Loucy (cell line): ENCODE measurements at regions not wholly inside any gene's neighbourhood (a gene's known extent, or its start where the extent isn't known, plus 50 kb on each side); places are given as distances from the start of the nearest gene placed in this dataset.

ENCODE experiments used
- H2AFZ ChIP-seq: fragments of 200-600 bp; sonication (generic); 2 replicates; pipeline ENCODE4 v1.6.0; 2016; ENCODE audit warnings: antibody characterized with exemption, mild to moderate bottlenecking, low read length, moderate library complexity
- H3F3A ChIP-seq: fragments of 200-600 bp; 2 replicates; pipeline ENCODE4 v1.6.0; 2016; ENCODE audit warnings: antibody characterized with exemption, low read depth, mild to moderate bottlenecking
- H3K27me3 ChIP-seq: fragments of 200-600 bp; sonication (generic); 2 replicates; pipeline ENCODE4 v1.6.1; 2014; ENCODE audit warnings: low read length, mild to moderate bottlenecking; ENCODE audit not compliant: insufficient read depth, poor library complexity, severe bottlenecking
- H3K36me3 ChIP-seq: fragments of 200-600 bp; sonication (generic); 2 replicates; pipeline ENCODE4 v1.6.1; 2016; ENCODE audit warnings: low read length; ENCODE audit not compliant: insufficient read depth
- H3K4me1 ChIP-seq: fragments of 200-600 bp; sonication (generic); 2 replicates; pipeline ENCODE4 v1.5.1; 2014; ENCODE audit warnings: low read length, mild to moderate bottlenecking; ENCODE audit not compliant: insufficient read depth, poor library complexity, severe bottlenecking
- H3K4me2 ChIP-seq: fragments of 200-600 bp; sonication (generic); 2 replicates; pipeline ENCODE4 v1.6.0; 2014; ENCODE audit warnings: antibody characterized with exemption, low read length, low read depth, mild to moderate bottlenecking; ENCODE audit not compliant: poor library complexity, severe bottlenecking
- H3K4me3 ChIP-seq: fragments of 200-600 bp; sonication (generic); 2 replicates; pipeline ENCODE4 v1.5.1; 2014; ENCODE audit warnings: low read length, mild to moderate bottlenecking, mixed read lengths; ENCODE audit not compliant: poor library complexity, severe bottlenecking
- H3K79me2 ChIP-seq: fragments of 200-600 bp; sonication (generic); 2 replicates; pipeline ENCODE4 v1.6.1; 2014; ENCODE audit warnings: low read length; ENCODE audit not compliant: insufficient read depth
- H3K9ac ChIP-seq: fragments of 200-600 bp; sonication (generic); 2 replicates; pipeline ENCODE4 v1.6.0; 2014; ENCODE audit warnings: mild to moderate bottlenecking, low read depth, low read length, moderate library complexity; ENCODE audit not compliant: poor library complexity, severe bottlenecking
- H3K9me2 ChIP-seq: fragments of 200-600 bp; sonication (generic); replicated peaks from 2 replicates; pipeline ENCODE4 v1.6.1; 2016; ENCODE audit warnings: low read depth, low read length, mixed read lengths
- H3K9me3 ChIP-seq: fragments of 200-600 bp; sonication (generic); 2 replicates; pipeline ENCODE4 v1.6.1; 2014; ENCODE audit warnings: mild to moderate bottlenecking, antibody characterized with exemption, low read length, low read depth; ENCODE audit not compliant: insufficient read depth
- H4K20me1 ChIP-seq: fragments of 200-600 bp; sonication (generic); 2 replicates; pipeline ENCODE4 v1.6.0; 2014; ENCODE audit warnings: antibody characterized with exemption, low read length, mild to moderate bottlenecking; ENCODE audit not compliant: insufficient read depth, poor library complexity, severe bottlenecking
- CTCF ChIP-seq: fragments of 200-600 bp; sonication (generic); conservative IDR thresholded peaks from 2 replicates; pipeline ENCODE4 v1.5.1; 2014; ENCODE audit warnings: mild to moderate bottlenecking, antibody characterized with exemption, low read length
- EZH2phosphoT487 ChIP-seq: fragments of 200-600 bp; IDR thresholded peaks from 2 replicates; pipeline ENCODE4 v1.6.1; 2018; ENCODE audit warnings: antibody characterized with exemption, mild to moderate bottlenecking, moderate library complexity, borderline replicate concordance

- Histone ChIP-seq H3K9ac (no peak overlapping the region), H3K9me3 (peaks cover 3% of the 10 kb centered on the region; the same call in 1 of the 2 replicates), H3F3A (no peaks in the 10 kb centered on the region), H3K79me2 (no peaks in the 10 kb centered on the region), H4K20me1 (no peaks in the 10 kb centered on the region), H3K4me3 (no peak overlapping the region), H3K9me2 (no peaks in the 10 kb centered on the region), H3K4me2 (no peak overlapping the region), H2AFZ (no peak overlapping the region), H3K36me3 (no peaks in the 10 kb centered on the region), H3K27me3 (no peaks in the 10 kb centered on the region), H3K4me1 (no peaks in the 10 kb centered on the region)
- TF ChIP-seq CTCF (no peak), EZH2phosphoT487 (no peak)
Measured at GRCh38 chr17:22511431-22511830, 819.1 kb downstream of the KCNJ18 start.

DNA sequence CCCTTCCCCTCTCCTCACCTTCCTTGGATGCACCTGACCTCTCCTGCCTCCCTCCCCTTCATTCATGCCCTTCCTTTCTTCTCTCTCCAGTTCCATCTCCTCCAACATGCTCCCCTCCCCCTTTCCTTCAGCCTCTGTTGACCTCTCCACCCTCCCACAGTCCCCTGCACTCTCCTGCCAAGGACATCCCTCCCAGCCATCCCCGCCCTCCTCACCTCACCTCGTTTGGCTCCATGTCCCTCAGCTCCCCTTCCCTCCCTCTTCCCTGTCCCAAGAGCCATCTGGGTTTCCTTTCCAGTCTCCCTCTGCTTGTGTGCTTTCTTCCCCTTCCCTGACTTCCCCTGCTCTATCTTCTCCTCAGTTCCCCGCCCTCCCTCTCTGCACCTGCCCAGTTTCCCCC lies 819.7 kb downstream of the KCNJ18 start:
- Histone ChIP-seq H3K4me2 (no peak overlapping the region), H3K36me3 (no peaks in the 10 kb centered on the region), H3K27me3 (no peaks in the 10 kb centered on the region), H3K4me3 (no peak overlapping the region), H2AFZ (no peak overlapping the region), H3K9me3 (peaks cover 3% of the 10 kb centered on the region; the same call in 1 of the 2 replicates), H3K4me1 (no peaks in the 10 kb centered on the region), H4K20me1 (no peaks in the 10 kb centered on the region), H3F3A (no peaks in the 10 kb centered on the region), H3K9ac (no peak overlapping the region), H3K9me2 (no peaks in the 10 kb centered on the region), H3K79me2 (no peaks in the 10 kb centered on the region)
- TF ChIP-seq CTCF (no peak), EZH2phosphoT487 (no peak)

DNA sequence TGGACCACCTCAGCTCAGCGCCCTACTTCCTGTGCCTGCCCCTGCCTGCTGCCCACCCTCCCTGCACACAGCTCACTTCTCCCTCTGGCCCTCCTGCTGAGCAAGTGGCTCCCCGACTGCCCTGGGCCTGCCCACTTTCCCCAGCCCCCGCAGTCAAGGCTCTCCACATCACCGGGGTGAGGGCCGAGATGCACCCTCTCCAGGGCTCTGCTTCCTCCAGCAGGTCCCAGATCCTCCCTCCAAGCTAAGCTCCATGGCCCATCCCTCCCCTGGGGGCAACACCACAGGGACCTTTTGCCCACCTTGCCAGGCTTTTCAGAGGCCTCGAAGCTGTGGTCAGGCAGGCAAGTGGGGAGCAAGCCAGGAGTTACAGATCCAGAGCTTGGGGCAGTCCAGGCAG lies 820.2 kb downstream of the KCNJ18 start:
- H3K79me2 ChIP-seq, result no peaks in the 10 kb centered on the region
- no peak overlapping the region for H2AFZ ChIP-seq
- H3K9ac ChIP-seq, result no peak overlapping the region
- H4K20me1 ChIP-seq, result no peaks in the 10 kb centered on the region
- peaks cover 3% of the 10 kb centered on the region; the same call in 1 of the 2 replicates for H3K9me3 ChIP-seq
- no peaks in the 10 kb centered on the region for H3K36me3 ChIP-seq
- H3K4me1 ChIP-seq, result no peaks in the 10 kb centered on the region
- H3K4me3 ChIP-seq, result no peak overlapping the region
- H3F3A ChIP-seq, result no peaks in the 10 kb centered on the region
- H3K9me2 ChIP-seq, result no peaks in the 10 kb centered on the region
- no peaks in the 10 kb centered on the region for H3K27me3 ChIP-seq
- no peak overlapping the region for H3K4me2 ChIP-seq
- no peak for TF ChIP-seq CTCF
- TF ChIP-seq EZH2phosphoT487, result no peak
